Stimulated activated CD4-positive, alpha-beta T cell treated with anti-CD3 and anti-CD28 coated beads, TNF-alpha, amount 100 ng/mL, for 24 hours (primary cell): ENCODE measurements at regions not wholly inside any gene's neighbourhood (a gene's known extent, or its start where the extent isn't known, plus 50 kb on each side); places are given as distances from the start of the nearest gene placed in this dataset.

Experiments used
- DNase-seq, 3 experiments: peaks; one replicate each; pipeline ENCODE4 v3.0.0-alpha.2; 2020; ENCODE audit warnings: low read depth in 3 of 3

DNA sequence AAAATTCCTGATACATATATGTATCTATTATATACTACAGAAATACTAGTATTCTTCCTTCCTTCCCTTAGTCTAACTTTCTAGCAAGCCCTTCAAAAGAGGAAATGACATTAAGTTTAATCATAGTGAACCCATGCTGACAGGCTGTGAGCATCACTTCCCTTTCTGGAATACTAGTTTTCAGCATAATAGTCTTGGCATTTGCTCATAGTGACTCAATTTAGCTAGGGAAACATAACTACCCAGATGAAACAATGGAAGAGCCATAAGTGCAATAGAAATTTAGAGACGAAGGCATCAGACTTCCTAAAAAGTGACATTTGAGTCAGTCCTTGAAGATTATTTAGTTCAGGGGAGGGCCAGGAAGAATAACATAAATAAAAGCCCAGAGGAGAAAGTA is 184.5 kb upstream of the CRY1 start:
- no peak for DNase-seq

DNA sequence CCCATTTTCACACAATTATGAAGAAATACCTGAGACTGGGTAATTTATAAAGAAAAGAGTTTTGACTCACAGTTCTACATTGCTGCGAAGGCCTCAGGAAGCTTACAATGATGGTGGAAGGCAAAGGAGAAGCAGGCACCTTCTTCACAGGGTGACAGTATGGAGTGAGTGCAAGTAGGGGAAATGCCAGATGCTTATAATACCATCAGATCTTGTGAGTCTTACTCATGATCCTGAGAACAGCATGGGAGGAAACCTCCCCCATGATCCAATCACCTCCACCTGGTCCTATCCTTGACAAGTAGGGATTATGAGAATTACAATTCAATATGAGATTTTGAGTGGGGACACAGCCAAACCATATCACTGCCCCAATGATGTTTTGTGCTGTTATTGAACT is 189.3 kb upstream of the CRY1 start:
- DNase-seq: no peak

DNA sequence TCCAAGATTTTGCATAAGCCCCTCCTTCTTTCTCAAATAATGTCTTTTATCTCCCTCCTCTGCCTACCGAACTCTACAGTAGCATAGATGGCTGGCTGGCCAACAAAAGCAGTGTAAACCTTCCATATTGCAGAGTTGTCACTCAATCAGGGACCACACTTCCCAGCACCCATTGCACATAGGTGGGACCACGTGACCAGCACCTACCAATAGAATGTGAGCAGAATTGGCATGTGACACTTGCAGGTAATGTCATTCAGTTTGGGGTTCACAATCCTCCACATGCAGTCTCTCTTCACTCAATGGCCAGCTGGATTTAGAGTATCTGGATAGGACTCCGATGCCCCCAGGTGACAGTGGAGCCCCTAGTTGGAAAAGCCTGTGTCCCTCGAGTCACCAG is 190.3 kb upstream of the CRY1 start:
- DNase-seq: no peak

DNA sequence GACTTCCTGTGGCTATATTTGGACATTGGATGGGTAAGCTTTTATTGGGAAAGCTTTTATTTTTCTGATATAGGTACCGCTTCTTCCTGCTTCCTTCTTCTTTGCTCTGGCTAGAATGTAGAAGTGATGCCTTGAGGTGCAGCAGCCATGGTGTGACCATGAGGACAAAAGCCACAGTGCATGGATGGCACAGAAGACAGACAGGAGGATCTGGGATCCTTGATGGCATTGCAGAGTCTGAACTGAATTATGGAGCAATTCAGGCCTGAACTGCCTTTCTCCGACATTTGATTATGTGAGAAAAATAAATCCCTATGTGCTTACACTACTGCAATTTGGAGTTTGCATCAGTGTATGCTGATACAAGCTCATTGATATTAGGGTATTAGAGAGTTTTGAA is 191.3 kb upstream of the CRY1 start:
- no peak for DNase-seq

DNA sequence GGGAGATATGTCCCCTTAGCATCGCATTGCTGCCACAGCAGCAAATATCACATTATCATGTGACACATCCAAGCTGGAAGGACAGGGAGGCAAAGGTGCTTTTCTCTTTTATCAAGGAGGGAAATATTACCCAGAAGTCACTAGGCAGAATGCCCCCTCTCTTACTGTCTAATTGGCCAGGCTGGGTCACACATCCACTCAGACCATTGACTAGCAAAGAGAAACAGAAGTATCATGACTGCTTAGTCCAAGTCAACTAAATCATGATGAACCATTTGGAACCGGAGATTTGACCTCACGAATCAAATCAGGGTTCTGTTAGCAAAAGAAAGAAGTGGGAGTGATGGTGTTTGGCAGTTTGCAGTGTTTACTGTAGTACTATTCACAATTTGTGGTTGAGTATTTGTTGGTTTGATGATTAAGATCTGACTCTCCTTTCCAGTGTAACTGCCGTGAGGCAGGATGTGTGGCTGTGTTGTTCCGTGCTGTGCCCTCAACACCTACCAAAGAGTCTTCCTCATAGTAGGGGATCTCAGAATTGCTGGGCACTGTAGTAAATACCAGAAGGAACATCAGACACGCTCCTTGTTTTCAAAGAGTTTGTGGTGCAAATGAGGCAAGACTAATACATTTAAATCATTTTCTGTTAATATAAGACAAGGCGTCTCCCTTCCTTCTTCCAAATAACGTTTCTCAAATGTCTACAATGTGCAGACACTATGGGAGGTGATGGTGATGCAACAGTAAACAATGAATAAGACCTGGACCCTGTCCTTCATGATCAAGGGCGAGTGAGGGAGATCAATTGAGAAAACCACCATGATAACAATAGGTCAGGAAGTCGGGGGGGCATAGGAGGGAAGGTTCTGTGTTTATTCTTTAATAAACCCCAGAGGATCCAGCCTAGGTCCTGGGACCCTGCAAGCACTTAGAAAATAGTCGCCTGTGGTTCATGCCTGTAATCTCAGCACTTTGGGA is 194.4 kb upstream of the CRY1 start:
- peak in 2 of 3 experiments; percentile 7 to 22 for DNase-seq

DNA sequence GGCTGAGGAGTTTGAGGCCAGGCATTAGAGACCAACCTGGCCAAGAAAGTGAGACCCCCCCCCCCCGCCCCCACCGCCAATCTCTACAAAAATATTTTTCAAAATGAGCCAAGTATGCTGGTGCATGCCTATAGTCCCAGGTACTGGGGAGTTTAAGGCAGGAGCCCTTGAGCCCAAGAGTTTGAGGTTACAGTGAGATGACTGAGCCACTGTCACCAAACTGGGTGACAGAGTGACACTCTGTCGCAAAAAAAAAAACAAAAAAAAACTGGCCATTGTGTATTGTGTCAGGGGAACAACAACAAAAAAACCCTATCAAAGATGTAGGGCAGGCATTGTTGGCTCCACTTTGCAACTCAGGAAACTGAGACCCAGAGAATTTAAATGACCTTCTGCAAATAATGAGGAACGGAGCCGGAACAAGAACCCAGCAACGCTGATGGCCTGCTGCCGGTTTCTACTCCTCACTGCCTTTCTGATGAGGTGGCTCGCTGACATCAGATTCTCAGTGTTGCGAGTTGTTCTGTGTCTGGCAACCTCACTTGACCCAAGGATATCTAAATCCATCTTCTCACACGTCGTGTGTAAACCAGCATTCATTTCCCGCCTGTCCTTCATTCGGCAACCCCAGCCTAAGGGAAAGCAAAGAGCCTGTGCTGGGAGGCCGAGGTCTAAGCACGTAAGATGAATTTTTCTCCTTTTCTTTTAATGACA is 195.2 kb upstream of the CRY1 start:
- no peak for DNase-seq

DNA sequence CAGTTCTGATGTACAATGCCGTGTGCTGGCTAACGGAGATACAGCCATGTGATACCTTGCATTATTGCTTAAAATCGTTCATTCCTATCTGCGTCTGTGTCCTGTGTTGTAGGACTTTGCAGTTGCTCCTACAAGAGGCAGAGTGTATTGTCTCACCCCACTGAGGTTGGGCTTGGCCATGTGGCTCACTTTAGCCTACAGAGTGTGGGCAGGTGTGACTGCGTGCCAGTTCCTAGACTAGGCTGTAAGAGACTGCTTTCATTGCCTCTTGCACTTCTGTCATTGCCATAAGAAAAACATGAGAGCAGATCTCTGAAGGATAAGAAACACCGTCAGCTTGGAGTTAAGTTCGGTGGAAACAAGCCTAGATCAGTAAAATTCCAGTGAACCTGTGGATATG is 197.7 kb upstream of the CRY1 start:
- no peak for DNase-seq

DNA sequence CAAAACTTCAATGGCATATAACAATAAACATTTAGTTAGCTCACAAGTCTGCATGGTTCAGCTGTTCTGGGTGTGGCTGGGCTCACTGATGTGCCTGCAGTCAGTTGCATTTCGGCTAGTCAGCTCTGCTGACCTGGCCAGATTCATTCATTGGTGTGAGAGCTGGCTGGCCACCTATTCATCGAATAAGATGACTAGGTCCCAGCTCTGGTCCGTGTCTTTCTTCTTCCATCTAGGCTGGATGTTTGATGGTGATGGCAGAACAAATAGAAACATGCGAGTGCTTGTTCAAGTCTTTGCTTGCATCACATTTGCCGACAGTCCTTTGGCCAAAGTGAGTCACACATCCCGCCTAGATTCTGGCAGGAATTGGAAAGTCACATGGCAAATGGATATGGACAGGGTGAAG is 203.3 kb upstream of the CRY1 start:
- no peak for DNase-seq

DNA sequence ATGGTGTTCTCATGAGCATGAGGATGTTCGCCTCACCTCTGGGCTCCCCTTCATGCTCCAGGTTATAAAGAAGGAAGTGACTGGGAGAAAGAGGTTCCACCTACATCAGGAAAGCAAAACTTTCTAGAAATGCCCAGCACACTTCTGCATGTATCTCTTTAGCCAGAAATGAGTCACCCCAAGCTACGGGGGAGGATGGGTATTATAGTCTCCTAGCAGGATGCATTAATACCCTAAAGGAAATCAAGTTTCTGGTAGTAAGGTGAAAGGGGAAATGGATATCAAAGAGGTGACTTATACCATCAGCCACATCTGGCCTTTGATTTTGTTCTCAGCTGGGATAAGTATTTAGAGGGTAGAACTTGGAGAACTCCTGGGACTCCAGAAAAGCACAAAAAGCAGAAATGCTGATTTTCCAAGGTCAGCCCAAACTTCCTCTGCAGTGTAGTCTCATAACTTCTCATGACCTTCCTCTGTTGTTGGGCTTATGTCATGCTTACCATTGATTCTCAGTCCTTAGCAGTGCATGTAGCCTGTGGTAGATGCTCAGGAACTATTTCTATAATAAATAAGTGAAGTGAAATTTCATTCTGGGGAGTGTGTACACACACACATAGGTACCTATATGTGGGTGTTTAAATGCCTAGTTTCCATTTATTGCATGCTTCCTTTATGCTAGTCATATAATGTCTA is 209.4 kb upstream of the CRY1 start:
- no peak for DNase-seq

DNA sequence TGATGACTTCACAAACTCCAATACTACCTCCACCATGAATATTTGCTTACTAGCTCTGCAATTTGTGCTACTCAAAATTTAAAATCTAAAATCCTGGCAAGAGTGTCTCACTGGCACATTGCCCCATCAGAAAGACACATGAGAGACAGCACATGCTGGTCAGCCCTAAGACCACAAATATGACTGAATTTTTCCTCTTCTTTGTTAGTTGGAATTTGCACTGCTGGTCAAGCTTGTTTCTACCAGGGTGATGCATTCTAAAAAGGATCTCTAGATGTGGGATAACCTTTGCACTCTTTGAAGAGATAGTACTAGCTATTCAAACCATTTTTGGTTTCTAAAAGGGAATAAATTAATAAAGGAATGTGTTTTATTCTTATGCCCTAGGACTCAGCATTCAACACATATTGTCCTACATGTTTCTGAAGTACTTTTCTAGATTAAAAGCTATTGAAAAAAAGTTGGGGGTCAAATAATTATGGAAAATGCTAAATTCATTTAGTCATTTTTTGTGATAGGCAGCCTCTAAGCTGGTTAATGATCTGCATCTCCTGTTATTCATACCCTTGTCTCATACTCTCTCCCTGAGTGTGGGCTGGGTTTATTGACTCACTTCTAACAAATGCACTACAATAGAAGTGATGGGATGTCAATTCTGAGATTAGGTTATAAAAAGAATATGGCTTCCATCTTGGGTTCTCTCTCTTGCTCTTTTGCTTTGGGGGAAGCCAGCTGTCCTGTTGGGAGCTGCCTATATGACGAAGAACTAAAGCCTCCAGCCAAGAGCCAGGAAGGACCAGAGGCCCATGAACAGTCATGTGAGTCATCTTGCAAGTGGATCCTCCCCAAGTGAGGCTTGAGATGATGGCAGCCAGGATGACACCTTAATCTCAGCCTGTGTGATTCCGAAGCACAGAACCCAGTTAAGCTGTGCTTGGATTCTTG is 211.5 kb upstream of the CRY1 start:
- DNase-seq: no peak

DNA sequence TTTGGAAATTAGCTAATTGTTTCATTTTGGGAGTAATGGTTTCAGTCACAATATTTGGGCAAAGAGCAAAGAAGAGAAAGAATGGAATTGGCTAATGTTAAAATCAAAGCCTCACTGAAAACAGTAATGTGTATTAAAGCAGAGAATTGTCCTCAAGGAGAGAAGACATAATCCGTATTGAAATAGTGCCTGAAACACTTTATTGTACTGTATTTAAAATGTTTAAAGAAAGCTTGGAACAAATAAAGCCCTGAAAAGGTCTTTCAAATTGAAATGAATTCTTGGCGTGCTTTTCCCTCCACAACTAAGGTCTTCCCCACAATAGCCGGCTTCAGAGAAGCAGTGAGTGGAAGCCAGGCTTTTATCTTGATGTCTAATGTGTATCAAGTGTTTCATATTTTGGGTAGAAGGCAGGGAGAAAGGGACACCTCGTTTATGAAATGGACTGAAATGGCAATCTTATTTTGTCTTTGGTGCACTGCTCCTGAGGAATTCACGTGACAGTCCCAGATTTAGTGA is 212.9 kb upstream of the CRY1 start:
- DNase-seq: no peak

DNA sequence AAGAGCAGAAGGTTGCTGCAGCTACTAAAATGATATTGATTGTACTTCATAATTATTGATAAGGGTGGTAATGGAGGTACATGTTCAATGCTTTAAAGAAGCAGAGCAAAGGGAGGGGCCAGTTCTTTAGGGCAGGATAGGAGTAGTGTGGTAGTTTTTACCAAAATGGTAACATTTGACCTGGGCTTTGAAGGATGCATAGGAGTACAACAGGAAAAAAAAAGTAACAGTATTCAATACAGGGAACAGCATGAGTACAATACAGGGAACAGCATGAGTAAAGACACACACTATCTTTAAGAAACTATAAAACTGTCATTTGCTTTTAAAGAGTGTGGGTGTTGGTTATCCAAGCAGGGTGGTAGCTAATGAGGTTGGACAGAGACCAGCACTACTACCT is 215.0 kb upstream of the CRY1 start:
- no peak for DNase-seq

DNA sequence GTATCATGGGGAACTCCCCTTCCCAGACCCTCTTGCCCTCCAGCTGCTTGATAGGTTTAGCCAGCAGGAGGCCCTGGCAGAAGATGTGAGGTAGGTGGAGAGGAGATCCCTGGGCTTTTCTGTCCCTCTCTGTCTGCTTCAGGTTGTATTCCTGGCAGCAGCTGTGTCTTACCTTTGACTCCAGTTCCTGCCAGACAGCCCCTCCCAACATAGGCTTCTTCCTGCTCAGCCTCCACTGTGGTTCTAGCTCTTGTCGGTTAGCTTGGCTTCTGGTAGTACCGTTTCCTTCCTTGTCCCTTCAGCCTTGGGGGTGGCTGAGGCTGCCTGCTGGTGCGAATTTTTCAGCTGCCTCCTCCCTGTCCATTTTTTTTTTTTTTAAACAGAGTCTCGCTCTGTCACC is 215.7 kb upstream of the CRY1 start:
- no peak for DNase-seq

DNA sequence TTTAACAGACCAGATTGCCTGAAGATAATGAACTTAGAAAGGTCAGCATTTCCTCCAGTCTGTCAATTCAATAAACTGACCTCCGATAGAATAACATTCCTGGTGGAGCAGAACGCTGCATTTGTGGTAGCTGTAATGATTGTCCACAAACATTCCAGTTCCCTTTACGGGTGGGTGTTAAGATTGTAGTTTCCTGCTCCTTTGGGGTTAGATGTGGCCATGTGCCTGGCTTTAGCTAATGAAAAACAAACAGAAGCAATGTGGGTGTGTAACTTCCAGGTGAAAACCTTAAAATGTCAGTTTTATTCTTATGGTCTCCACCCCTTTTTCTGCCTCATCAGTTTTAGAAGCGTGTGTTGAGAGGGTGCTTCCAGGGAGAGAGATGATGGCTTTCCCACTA is 217.3 kb upstream of the CRY1 start:
- no peak for DNase-seq

DNA sequence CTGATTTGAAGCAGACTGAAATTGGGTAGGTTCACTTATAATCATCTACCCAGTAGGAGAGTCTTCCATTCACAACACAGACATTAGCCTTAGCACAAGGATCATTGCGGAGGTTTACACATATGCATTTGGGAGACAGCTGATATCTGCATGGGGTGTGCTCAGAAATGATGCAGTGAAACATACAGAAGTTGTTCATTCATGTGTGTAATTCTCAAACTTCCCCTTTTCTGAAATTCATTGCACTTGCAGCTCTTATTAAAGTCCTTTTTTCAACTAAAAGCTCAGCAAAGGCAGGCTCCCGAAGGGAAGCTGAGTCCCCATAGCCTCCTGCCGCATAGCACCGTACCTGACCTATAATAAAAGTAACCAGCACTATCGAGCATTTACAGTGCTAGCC is 218.3 kb upstream of the CRY1 start:
- no peak for DNase-seq

DNA sequence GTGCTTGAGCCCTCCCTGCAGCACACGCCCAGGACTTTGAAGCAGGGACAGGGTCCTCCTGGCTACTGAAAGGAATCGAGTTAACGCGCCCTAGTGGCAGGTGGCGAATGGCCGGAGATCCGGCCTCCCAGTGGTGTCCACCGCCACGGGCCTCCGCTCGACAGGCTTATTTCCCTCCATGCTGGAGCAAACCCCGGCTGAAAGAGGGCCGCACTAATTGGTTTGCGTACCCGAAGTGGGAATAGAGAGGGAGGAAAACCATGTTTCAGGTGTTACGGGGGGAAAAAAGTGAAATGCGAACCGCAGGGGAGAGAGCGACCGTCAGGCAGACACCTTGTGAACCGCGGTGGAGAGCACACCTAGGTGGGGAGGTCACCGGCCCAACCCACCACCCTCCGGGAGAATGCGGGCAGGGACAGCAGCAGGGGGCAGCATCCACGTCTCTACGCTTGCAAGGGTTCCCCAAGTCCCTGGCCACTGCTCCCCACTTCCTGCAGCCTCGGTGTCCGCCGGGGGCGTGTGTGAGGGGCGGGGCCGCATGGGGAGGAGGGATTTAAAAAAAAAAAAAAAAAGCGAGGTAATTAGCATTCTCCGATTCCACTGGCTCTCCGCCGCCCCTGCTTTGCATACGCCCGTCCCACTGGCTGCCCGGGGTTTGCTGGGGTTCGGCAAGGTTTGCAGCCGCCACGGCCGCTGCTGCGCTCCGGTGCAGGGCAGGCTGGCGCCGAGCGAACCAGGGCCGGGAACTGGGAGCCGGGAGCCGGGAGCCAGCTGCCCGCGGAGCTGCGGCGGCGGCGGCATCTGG is 224.6 kb upstream of the CRY1 start:
- DNase-seq: peak; percentile 68 to 85 (median 71)

DNA sequence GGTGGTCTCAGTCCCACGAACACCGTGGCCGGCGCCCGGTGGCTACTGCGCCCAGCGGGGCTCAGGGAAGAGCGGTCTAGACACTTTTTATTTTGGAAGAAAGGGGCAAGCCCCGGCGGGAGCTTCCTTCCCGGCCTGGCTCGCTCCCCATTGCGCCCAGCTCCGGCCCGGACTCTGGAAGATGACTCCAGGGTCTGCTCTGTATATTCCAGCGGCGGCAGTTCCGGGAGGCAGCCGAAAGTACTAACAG is 225.1 kb upstream of the CRY1 start:
- DNase-seq: no peak

DNA sequence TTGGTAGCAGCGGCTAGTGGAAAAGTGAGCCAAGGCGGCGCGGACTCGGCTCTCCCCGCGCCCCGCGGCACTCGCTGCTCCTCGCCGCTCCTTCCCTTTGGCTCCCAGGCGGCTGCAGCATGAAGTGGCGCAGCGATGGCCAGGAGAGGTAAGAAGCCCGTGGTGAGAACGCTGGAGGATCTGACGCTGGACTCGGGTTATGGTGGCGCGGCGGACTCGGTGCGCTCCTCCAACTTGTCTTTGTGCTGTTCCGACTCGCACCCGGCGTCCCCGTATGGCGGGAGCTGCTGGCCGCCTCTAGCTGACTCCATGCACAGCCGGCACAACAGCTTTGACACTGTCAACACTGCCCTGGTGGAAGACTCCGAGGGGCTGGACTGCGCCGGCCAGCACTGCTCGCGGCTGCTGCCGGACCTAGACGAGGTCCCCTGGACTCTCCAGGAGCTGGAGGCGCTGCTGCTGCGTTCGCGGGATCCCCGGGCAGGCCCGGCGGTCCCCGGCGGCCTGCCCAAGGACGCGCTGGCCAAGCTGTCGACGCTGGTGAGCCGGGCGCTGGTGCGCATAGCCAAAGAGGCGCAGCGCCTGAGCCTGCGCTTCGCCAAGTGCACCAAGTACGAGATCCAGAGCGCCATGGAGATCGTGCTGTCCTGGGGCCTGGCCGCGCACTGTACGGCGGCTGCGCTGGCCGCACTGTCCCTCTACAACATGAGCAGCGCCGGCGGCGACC is 225.6 kb upstream of the CRY1 start:
- DNase-seq: no peak

DNA sequence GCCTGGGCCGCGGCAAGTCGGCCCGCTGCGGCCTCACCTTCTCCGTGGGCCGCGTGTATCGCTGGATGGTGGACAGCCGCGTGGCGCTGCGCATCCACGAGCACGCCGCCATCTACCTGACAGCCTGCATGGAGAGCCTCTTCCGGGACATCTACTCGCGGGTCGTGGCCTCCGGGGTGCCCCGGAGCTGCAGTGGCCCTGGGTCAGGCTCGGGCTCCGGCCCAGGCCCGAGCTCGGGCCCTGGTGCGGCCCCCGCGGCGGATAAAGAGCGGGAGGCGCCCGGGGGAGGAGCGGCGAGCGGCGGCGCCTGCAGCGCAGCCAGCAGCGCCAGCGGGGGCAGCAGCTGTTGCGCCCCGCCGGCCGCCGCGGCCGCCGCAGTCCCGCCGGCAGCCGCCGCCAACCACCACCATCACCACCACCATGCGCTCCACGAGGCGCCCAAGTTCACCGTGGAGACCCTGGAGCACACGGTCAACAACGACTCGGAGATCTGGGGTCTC is 226.2 kb upstream of the CRY1 start:
- DNase-seq: no peak
